Fibroblast of lung (primary cell): ENCODE measurements at regions not wholly inside any gene's neighbourhood (a gene's known extent, or its start where the extent isn't known, plus 50 kb on each side); places are given as distances from the start of the nearest gene placed in this dataset.
"Not testable (repeated sequence)": the region's sequence is repeated elsewhere in the genome, so short reads cannot be mapped to it uniquely, and the experiment has no call there.

Source experiments
- DNase-seq, 2 donors: peaks; one replicate each; pipeline versions ENCODE4 v3.0.0 to v3.0.0-alpha.2; 2010; ENCODE audit warnings: low read depth in 2 of 2
- H2AFZ ChIP-seq: 2 replicates; pipeline ENCODE4 v1.5.1; 2012; ENCODE audit warnings: low read length, control low read depth, inconsistent platforms
- H3K27ac ChIP-seq: 2 replicates; pipeline ENCODE4 v1.5.1; 2011; ENCODE audit warnings: low read length, control low read depth; ENCODE audit not compliant: insufficient read depth
- H3K27me3 ChIP-seq: 2 replicates; pipeline ENCODE4 v1.5.1; 2011; ENCODE audit warnings: mild to moderate bottlenecking, low read length; ENCODE audit not compliant: control insufficient read depth, insufficient read depth
- H3K36me3 ChIP-seq: 2 replicates; pipeline ENCODE4 v1.5.1; 2011; ENCODE audit warnings: low read length; ENCODE audit not compliant: control insufficient read depth, insufficient read depth
- H3K4me1 ChIP-seq: 2 replicates; pipeline ENCODE4 v1.5.1; 2011; ENCODE audit warnings: low read length; ENCODE audit not compliant: control insufficient read depth, insufficient read depth; ENCODE audit errors: extremely low read depth
- H3K4me2 ChIP-seq: 2 replicates; pipeline ENCODE4 v1.5.1; 2011; ENCODE audit warnings: low read length, control low read depth; ENCODE audit not compliant: insufficient read depth; ENCODE audit errors: extremely low read depth
- H3K4me3 ChIP-seq, 4 experiments: fragments of 200-600 bp in 1 of 4; sonication (generic) in 1 of 4; replicated peaks in 1 of 4; 2 replicates each; pipeline ENCODE4 v1.5.1; 2011 to 2016; ENCODE audit warnings: low read length in 4 of 4, low read depth in 3 of 4, mild to moderate bottlenecking in 3 of 4, control low read depth in 2 of 4, inconsistent platforms in 1 of 4, mixed read lengths in 1 of 4; ENCODE audit not compliant: insufficient read depth in 1 of 4; ENCODE audit errors: control extremely low read depth in 1 of 4
- H3K79me2 ChIP-seq: 2 replicates; pipeline ENCODE4 v1.5.1; 2012; ENCODE audit warnings: mild to moderate bottlenecking, low read length, inconsistent platforms; ENCODE audit not compliant: control insufficient read depth, insufficient read depth
- H3K9ac ChIP-seq: 2 replicates; pipeline ENCODE4 v1.5.1; 2011; ENCODE audit warnings: mild to moderate bottlenecking, low read length, control low read depth; ENCODE audit not compliant: insufficient read depth
- H3K9me3 ChIP-seq: 2 replicates; pipeline ENCODE4 v1.5.1; 2012; ENCODE audit warnings: low read depth, low read length; ENCODE audit not compliant: control insufficient read depth, insufficient read depth
- H4K20me1 ChIP-seq: 2 replicates; pipeline ENCODE4 v1.5.1; 2011; ENCODE audit warnings: low read length; ENCODE audit not compliant: control insufficient read depth, insufficient read depth; ENCODE audit errors: extremely low read depth
- CTCF ChIP-seq, 2 donors: IDR thresholded peaks in 1 of 2; conservative IDR thresholded peaks in 1 of 2; 1 replicate in 1 of 2; 2 replicates in 1 of 2; pipeline ENCODE4 v1.5.1; 2011 to 2012; ENCODE audit warnings: low read length in 2 of 2, control low read depth in 1 of 2, inconsistent platforms in 1 of 2, low read depth in 1 of 2, mild to moderate bottlenecking in 1 of 2
- EZH2 ChIP-seq: IDR thresholded peaks from 2 replicates; pipeline ENCODE4 v1.5.1; 2012; ENCODE audit warnings: low read length, control low read depth, mild to moderate bottlenecking; ENCODE audit errors: missing control alignments

GRCh38 chr4:187086151-187086550, 362.5 kb upstream of the FAT1 start:
- Histone ChIP-seq H4K20me1 (no peaks in the 10 kb centered on the region), H3K27ac (no peak overlapping the region), H3K79me2 (no peaks in the 10 kb centered on the region), H3K4me1 (no peaks in the 10 kb centered on the region), H3K36me3 (no peaks in the 10 kb centered on the region), H3K4me2 (no peak overlapping the region), H3K27me3 (no peaks in the 10 kb centered on the region), H2AFZ (no peak overlapping the region), H3K4me3 (no peak overlapping the region), H3K9me3 (no peaks in the 10 kb centered on the region), H3K9ac (no peak overlapping the region)
- DNase-seq = no peak
- TF ChIP-seq EZH2 (no peak), CTCF (conservative IDR thresholded peaks at IDR 0.05 in 1 of 2, IDR thresholded peaks at IDR 0.05 in 1 of 2; ENCODE audit: low read depth in 1 of 2, low read length in 2 of 2) (no peak)

- no peak for DNase-seq
- Histone ChIP-seq H3K4me2 (no peak overlapping the region), H3K4me1 (no peaks in the 10 kb centered on the region), H3K9me3 (no peaks in the 10 kb centered on the region), H3K27ac (no peak overlapping the region), H3K79me2 (no peaks in the 10 kb centered on the region), H3K9ac (no peak overlapping the region), H3K36me3 (no peaks in the 10 kb centered on the region), H3K27me3 (no peaks in the 10 kb centered on the region), H2AFZ (no peak overlapping the region), H4K20me1 (no peaks in the 10 kb centered on the region), H3K4me3 (no peak overlapping the region)
- TF ChIP-seq CTCF (conservative IDR thresholded peaks at IDR 0.05 in 1 of 2, IDR thresholded peaks at IDR 0.05 in 1 of 2; ENCODE audit: low read depth in 1 of 2, low read length in 2 of 2) = no peak
Observed at GRCh38 chr4:187088070-187088799, 364.6 kb upstream of the FAT1 start.

- H3K4me1 ChIP-seq = no peaks in the 10 kb centered on the region
- no peak overlapping the region for H2AFZ ChIP-seq
- no peaks in the 10 kb centered on the region for H3K27me3 ChIP-seq
- TF ChIP-seq CTCF (conservative IDR thresholded peaks at IDR 0.05 in 1 of 2, IDR thresholded peaks at IDR 0.05 in 1 of 2; ENCODE audit: low read depth in 1 of 2, low read length in 2 of 2) (no peak), EZH2 (no peak)
- H4K20me1 ChIP-seq = no peaks in the 10 kb centered on the region
- no peaks in the 10 kb centered on the region for H3K79me2 ChIP-seq
- no peak overlapping the region for H3K4me3 ChIP-seq
- no peak overlapping the region for H3K27ac ChIP-seq
- no peaks in the 10 kb centered on the region for H3K9me3 ChIP-seq
- no peak overlapping the region for H3K9ac ChIP-seq
- no peaks in the 10 kb centered on the region for H3K36me3 ChIP-seq
- peak in 1 of 2 donors; percentile 25 for DNase-seq
- H3K4me2 ChIP-seq = no peak overlapping the region
Observed at GRCh38 chr4:187090401-187090800, 366.7 kb upstream of the FAT1 start.

- not testable (repeated sequence) for H2AFZ ChIP-seq, H3K36me3 ChIP-seq, H3K4me2 ChIP-seq, H3K27ac ChIP-seq, H3K4me3 ChIP-seq, H4K20me1 ChIP-seq, H3K27me3 ChIP-seq, H3K9ac ChIP-seq, H3K4me1 ChIP-seq, H3K79me2 ChIP-seq, H3K9me3 ChIP-seq, DNase-seq
Observed at GRCh38 chr4:187090832-187091231, 367.2 kb upstream of the FAT1 start.
